Stimulated activated naive CD4-positive, alpha-beta T cell treated with Interleukin-2 at 50 U/mL for 16 hours (primary cell): ENCODE measurements at regions not wholly inside any gene's neighbourhood (a gene's known extent, or its start where the extent isn't known, plus 50 kb on each side); places are given as distances from the start of the nearest gene placed in this dataset.
"Not testable (repeated sequence)": the region's sequence is repeated elsewhere in the genome, so short reads cannot be mapped to it uniquely, and the experiment has no call there.

Experiments
- DNase-seq: peaks from one replicate; lab custom pipeline; 2025; lab: John Stamatoyannopoulos, UW

GRCh38 chr17:6373599-6373998, 61.3 kb downstream of the AIPL1 start:
- DNase-seq, result not testable (repeated sequence)

DNA sequence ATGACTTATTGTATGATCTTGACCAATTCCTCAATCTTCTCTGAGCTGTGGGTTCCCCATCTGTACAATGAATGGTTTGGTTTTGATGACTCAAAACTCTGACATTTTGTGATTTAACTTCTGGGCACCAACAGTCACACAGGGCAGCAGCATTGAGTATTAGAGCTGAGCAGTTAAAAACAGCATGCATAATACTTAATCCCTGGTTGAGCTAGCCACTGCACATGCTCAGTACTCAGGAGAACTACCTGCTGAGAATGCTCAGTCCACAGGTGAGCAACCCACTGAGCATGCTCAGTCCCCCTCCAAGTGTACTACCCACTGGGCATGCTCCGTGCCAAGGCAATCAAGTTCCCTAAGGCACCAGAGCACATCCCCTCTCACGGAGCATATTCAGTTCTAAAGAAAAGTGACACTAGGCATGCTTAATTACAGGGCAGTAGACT, 68.7 kb downstream of the AIPL1 start:
- DNase-seq, result no peak

DNA sequence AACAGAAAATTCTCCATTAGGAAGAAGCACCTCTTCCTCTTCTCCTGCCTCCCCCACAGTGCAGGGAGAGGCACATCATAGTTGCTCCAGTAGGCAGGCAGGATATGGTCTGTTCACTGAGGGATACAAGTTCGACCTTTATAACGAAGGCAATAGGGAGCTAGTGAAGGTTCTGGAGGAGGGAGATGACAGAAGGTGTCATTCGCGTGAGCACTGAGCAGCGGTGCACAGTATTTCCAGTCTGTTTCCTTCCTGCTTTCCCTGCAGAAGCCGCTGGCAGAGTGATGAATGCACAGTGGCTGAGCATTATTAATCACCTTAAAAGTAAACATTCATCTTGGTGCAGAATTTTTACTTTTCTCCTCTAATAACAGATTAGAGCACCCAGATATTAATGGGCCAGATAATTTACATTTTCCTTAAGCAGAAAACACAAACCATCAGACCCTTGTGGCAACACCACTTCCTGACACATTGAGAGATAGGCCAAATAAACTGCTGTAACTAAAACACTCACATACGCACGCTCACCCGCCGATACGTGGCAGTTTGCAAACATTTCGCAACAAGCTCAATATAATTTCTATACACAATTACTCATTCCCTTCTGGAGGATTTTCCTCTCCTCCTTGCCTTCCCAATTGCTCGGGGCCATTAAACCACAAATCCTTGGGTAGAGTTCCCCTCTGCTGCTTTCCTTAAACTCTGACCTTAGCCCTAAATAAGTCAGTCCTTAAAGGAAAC, 69.5 kb downstream of the AIPL1 start:
- no peak for DNase-seq

GRCh38 chr17:6361733-6362132, 73.2 kb downstream of the AIPL1 start:
- DNase-seq, result no peak

GRCh38 chr17:6358131-6358530, 76.8 kb downstream of the AIPL1 start:
- DNase-seq, result no peak

DNA sequence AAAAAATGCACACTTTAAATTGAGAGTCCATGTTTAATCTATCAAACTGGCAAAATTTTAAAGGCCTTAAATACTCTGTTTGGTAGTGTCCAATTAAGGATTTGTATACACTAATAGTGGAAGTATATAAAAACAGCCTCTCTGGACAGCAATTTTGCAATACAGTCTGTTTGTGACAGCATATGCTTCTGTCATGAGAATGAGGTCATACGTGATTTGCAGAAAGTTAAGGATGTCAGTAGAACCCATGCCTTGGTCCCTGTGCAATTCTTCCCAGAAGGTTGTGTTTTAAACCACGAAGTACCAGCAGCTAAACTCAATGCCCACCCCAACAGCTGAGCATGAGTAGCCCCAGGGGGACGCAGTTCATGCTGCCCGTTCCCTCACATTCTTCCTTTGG, 78.4 kb downstream of the AIPL1 start:
- no peak for DNase-seq

DNA sequence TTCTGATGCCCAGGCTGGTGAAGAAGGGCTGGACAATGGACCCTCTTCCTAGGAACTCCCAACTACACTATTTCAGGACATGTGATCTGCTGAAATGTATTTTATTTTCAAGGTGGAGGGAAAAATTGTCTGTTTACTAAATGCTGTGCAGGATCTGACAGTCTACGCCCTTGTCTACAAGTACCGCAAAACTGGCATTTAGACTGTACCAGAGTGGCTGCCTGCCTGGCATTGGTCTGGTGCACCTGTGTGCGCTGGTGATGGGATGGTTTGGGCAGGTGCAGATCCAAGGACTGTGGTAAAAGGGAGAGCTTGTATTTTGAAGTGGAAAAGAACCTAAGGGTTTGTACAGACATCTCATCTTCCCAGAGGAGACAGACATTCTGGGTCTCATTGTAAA, 79.7 kb downstream of the AIPL1 start:
- no peak for DNase-seq

DNA sequence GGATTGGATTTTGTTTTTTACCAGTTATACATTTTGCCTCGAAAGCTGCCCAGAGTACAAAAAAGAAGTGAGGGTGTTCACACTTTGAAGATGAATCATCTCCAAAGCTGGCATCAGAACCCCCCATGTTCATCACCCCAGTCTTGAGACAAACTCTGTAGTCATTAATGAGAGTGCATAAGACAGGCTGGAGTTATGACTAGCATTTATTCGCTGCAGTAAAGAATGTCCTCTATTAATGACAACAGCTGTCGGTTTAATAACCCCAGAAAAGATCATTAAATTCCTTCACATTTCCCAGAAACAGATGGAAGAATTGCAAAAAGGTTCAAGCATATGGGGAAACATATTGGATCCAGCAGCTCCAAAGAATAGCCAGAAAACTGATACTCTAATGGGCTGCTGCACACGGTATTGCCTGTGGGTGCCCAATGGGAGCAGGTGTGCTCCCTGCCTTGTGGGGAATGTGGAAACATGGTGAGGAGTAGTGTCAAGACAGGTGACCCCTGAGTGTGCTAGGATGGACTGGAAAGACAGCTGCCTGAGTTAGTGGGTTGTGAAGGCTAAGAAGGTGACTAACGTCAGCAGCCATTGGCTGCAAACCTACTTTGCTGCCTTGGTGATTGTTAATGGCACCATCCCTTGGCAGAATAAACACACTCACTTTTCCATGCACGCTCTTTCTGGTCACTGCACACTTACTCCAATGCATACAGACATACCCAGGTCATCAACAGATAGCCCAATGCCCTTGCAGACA, 81.9 kb downstream of the AIPL1 start:
- DNase-seq, result no peak

DNA sequence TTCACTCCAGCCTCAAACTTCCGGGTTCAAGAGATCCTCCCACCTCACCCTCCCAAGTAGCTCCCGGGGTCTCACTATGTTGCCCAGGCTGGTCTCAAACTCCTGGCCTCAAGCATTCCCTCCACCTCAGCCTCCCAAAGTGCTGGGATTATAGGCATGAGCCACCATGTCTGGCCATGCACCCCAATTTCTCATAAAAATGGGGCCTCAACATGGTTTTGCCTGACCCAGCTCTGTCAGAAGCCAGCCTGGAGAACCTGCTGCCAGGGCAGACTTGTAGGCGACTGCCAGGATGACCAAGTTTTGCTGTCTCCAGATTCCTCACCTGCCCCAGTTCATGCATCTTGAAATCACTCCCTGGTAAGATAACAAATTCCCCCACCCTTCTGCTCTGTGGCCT, 82.9 kb downstream of the AIPL1 start:
- DNase-seq, result no peak

DNA sequence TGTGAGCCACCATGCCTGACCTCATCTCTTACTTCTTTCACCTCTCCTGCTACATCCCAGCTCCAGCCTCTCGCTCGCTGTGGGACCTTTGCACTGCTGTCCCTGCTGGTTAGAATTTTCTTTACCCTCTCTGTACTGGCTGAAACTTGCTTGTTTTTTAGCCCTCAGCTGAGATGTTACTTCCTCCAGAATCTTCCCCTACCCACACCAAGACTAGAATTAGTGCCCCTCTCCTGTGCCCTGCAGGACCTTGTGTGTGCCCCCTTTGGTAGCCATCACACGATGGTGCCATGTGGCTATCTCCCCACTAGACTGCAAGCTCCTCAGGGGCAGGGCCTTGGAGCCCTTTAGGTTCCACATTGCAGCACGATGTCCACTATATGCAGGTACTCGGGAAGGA, 84.1 kb downstream of the AIPL1 start:
- DNase-seq, result no peak

GRCh38 chr17:6348891-6349290, 86.0 kb downstream of the AIPL1 start:
- DNase-seq, result no peak

DNA sequence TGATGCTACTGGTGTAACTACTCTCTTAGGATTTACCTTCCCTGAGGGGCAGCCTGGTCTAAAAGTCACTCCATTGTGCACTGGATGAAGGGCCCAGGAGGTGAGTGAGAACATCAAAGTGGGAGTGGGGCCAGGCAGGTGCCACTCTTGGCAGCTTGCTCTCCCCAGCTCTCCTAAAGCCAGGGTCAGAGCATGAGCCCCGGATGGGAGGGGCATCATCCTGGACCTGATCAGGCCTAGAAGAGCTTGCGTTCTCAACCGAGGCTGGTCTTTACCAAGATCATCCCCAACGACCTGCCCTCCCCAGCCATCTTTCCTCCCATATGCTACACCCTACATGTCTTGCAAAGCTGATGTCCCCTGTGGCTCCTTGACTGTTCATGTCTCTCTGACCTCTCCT, 87.1 kb downstream of the AIPL1 start:
- DNase-seq, result no peak

GRCh38 chr17:6346986-6347385, 87.9 kb downstream of the AIPL1 start:
- no peak for DNase-seq

DNA sequence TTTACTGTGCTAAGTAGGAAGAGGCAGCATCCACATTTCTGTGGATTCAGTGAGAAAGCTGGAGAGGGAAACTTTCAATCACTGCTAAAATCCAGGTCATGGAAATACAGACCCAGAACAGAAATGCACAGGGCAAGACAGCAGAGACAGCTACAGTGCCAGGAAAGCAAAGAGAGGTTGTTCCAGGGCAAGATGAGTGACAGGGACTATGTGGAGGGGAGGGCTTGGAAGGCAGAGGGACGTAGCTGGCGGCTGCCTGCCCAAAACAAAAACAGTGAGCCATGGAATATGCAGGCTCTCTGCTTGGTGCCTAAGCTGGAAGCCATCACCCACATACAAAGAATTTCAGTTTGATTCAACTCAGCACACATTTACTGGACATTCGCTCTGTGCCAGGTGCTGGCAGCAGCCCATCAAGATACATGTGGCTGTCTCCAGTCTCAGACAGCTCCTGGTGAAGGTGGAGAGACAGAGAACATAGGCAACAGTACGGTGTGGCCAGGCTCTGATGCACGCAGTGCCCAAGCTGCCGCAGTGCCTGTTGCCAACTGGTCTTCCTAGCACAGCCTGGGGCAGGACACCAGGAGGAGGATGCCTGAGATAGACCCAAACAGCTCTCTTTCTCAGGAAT, 88.7 kb downstream of the AIPL1 start:
- no peak for DNase-seq

DNA sequence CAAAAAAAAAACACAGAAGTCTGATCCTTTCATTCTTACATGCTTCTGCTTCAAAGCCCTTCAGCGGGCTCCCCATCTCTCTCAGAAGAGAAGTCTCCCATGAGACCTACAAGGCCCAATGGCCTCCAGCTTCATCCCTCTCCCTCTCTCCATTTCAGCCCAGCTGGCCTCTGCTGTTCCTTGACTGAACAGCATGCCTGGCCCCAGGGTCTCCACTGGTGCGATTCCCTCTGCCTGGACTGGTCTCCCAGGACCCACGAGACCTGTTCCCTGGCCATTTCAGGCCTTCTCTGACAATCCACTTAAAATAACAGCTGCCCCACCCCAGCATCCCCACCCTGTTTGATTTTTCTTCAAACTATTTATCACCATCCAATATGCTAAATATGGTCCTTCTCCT, 91.2 kb downstream of the AIPL1 start:
- no peak for DNase-seq

GRCh38 chr17:6343191-6343590, 91.7 kb downstream of the AIPL1 start:
- no peak for DNase-seq

DNA sequence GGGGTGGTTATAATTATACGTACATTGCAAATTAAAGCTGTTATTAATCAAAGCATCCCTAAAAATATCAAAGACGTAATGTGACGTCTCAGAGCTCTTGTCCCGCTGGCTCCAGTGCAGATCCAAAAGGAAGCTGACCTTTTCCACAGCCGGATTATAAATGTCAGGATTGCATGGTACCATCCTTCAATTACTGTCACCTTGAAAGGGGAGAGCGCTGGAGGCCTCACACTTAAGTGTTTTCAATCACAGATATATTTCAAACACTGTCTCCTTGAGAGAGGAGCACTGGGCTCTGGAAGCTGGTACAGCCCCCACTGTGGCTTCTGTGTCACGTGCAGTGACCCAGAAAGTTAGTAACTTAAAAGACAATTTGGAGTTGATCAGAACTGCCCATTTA, 94.2 kb downstream of the AIPL1 start:
- DNase-seq, result no peak

- DNase-seq, result no peak
These were observed 100.5 kb downstream of the AIPL1 start for GRCh38 chr17:6334386-6334785.

GRCh38 chr17:6330936-6331335, 104.0 kb downstream of the AIPL1 start:
- DNase-seq, result no peak

GRCh38 chr17:6328279-6328678, 106.6 kb downstream of the AIPL1 start:
- no peak for DNase-seq

DNA sequence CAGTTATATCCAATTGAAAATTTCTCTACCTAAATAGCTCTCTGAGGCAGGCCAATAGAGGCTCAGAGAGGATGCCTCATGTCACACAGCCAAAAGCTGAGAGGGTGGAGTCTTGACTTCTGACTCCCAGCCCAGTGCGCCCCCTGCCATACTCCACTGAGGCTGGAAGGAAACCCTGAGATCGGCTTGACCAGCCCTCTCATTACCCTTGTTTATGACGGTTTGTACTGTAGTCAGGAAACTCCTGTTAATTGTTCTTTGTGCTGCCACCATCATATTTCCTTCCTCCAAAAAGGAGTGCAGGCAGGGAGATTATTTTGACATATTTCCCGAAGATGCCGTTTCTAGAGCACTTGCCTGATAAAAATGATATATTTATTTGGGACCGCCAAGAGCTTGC, 107.9 kb downstream of the AIPL1 start:
- no peak for DNase-seq

- DNase-seq, result no peak
These were observed 108.4 kb downstream of the AIPL1 start for GRCh38 chr17:6326483-6326882.

GRCh38 chr17:6325741-6326140, 109.2 kb downstream of the AIPL1 start:
- DNase-seq, result no peak
